ENCODE measurements at regions not wholly inside any gene's neighbourhood (a gene's known extent, or its start where the extent isn't known, plus 50 kb on each side); places are given as distances from the start of the nearest gene placed in this dataset.

GRCh38 chr9:80117031-80117430 lies 545.3 kb downstream of the TLE4 start:
- TF ChIP-seq BRD4 (CRISPR knock-in tag; IDR thresholded peaks at IDR 0.05), result no peak
- TF ChIP-seq TFE3 (CRISPR knock-in tag; IDR thresholded peaks at IDR 0.05), result no peak
- no peak for TF ChIP-seq POLR2A (IDR thresholded peaks at IDR 0.05; ENCODE audit: insufficient read depth in 1 of 2, low read depth in 2 of 2, low read length in 2 of 2)
- TF ChIP-seq SUZ12 (IDR thresholded peaks at IDR 0.05; ENCODE audit: low read depth, low read length), result no peak
- no peak for TF ChIP-seq CTCF (CRISPR knock-in tag; IDR thresholded peaks at IDR 0.05)
- no peak for TF ChIP-seq ZNF704 (CRISPR knock-in tag; IDR thresholded peaks at IDR 0.05; ENCODE audit: borderline replicate concordance)
- TF ChIP-seq ZNF280D (CRISPR knock-in tag; IDR thresholded peaks at IDR 0.05), result no peak
- no peak for TF ChIP-seq HOXA9 (CRISPR knock-in tag; IDR thresholded peaks at IDR 0.05; ENCODE audit: borderline replicate concordance)
- TF ChIP-seq ELF1 (CRISPR knock-in tag; IDR thresholded peaks at IDR 0.05), result no peak
